ENCODE measurements at regions not wholly inside any gene's neighbourhood (a gene's known extent, or its start where the extent isn't known, plus 50 kb on each side); places are given as distances from the start of the nearest gene placed in this dataset.

GRCh38 chr13:74657765-74658164 is 523.6 kb upstream of the KLF12 start:
- intact Hi-C loops (cut with DNase I) = loop anchor here (10.0 kb wide), 1 partner anchor 1503 kb away; no protein-coding TSS in a partner anchor
- Histone ChIP-seq H3K36me3 (no peaks in the 10 kb centered on the region), H3K4me1 (no peaks in the 10 kb centered on the region), H3K9me3 (peaks cover 4% of the 10 kb centered on the region), H3K27me3 (no peaks in the 10 kb centered on the region), H3K4me3 (no peak overlapping the region), H3K27ac (no peak overlapping the region)
- DNase-seq (ENCODE audit: extremely low spot score in 2 of 2) = no peak
- TF ChIP-seq POLR2AphosphoS5 (IDR thresholded peaks at IDR 0.05; ENCODE audit: insufficient read depth in 1 of 2, low read depth in 1 of 2) (no peak), POLR2A (IDR thresholded peaks at IDR 0.05) (no peak), CTCF (IDR thresholded peaks at IDR 0.05) (no peak)

GRCh38 chr13:74651121-74651520 is 516.9 kb upstream of the KLF12 start:
- no peaks in the 10 kb centered on the region for H3K4me1 ChIP-seq
- no peak for TF ChIP-seq CTCF (IDR thresholded peaks at IDR 0.05)
- peak in 1 of 2 donors; percentile 16 for TF ChIP-seq POLR2AphosphoS5 (IDR thresholded peaks at IDR 0.05; ENCODE audit: insufficient read depth in 1 of 2, low read depth in 1 of 2)
- no peak for DNase-seq (ENCODE audit: extremely low spot score in 2 of 2)

GRCh38 chr13:74647991-74648390 is 513.8 kb upstream of the KLF12 start:
- Histone ChIP-seq H3K4me3 (no peak overlapping the region), H3K27ac (no peak overlapping the region), H3K36me3 (no peaks in the 10 kb centered on the region), H3K4me1 (no peaks in the 10 kb centered on the region), H3K27me3 (no peaks in the 10 kb centered on the region), H3K9me3 (no peaks in the 10 kb centered on the region)
- TF ChIP-seq CTCF (IDR thresholded peaks at IDR 0.05) (no peak), POLR2A (IDR thresholded peaks at IDR 0.05) (no peak), POLR2AphosphoS5 (IDR thresholded peaks at IDR 0.05; ENCODE audit: insufficient read depth in 1 of 2, low read depth in 1 of 2) (no peak)
- DNase-seq (ENCODE audit: extremely low spot score in 2 of 2) = no peak
- intact Hi-C loops (cut with DNase I) = no loop called here

More at GRCh38 chr13:74651121-74651520, 516.9 kb upstream of the KLF12 start:
- Histone ChIP-seq H3K9me3 (no peaks in the 10 kb centered on the region), H3K27me3 (no peaks in the 10 kb centered on the region), H3K36me3 (no peaks in the 10 kb centered on the region), H3K27ac (no peak overlapping the region), H3K4me3 (no peak overlapping the region)
- intact Hi-C loops (cut with DNase I) = loop anchor here (10.0 kb wide), 1 partner anchor 1496 kb away; no protein-coding TSS in a partner anchor

- no peaks in the 10 kb centered on the region for H3K9me3 ChIP-seq
- no peaks in the 10 kb centered on the region for H3K4me1 ChIP-seq
- intact Hi-C loops (cut with DNase I) = no loop called here
- no peaks in the 10 kb centered on the region for H3K27me3 ChIP-seq
- no peak overlapping the region for H3K27ac ChIP-seq
- H3K36me3 ChIP-seq = no peaks in the 10 kb centered on the region
- TF ChIP-seq POLR2AphosphoS5 (IDR thresholded peaks at IDR 0.05; ENCODE audit: insufficient read depth in 1 of 2, low read depth in 1 of 2) (no peak), POLR2A (IDR thresholded peaks at IDR 0.05) (no peak), CTCF (IDR thresholded peaks at IDR 0.05) (no peak)
- no peak overlapping the region for H3K4me3 ChIP-seq
- DNase-seq (ENCODE audit: extremely low spot score in 2 of 2) = no peak
These were observed 513.0 kb upstream of the KLF12 start for GRCh38 chr13:74647211-74647610.

GRCh38 chr13:74646091-74646490 is 511.9 kb upstream of the KLF12 start:
- Histone ChIP-seq H3K9me3 (no peaks in the 10 kb centered on the region), H3K4me1 (no peaks in the 10 kb centered on the region), H3K27me3 (no peaks in the 10 kb centered on the region), H3K4me3 (no peak overlapping the region), H3K27ac (no peak overlapping the region), H3K36me3 (no peaks in the 10 kb centered on the region)
- DNase-seq (ENCODE audit: extremely low spot score in 2 of 2) = no peak
- intact Hi-C loops (cut with DNase I) = no loop called here
- TF ChIP-seq POLR2A (IDR thresholded peaks at IDR 0.05) = no peak
- TF ChIP-seq POLR2AphosphoS5 (IDR thresholded peaks at IDR 0.05; ENCODE audit: insufficient read depth in 1 of 2, low read depth in 1 of 2) = no peak
- no peak for TF ChIP-seq CTCF (IDR thresholded peaks at IDR 0.05)
